ENCODE measurements at regions not wholly inside any gene's neighbourhood (a gene's known extent, or its start where the extent isn't known, plus 50 kb on each side); places are given as distances from the start of the nearest gene placed in this dataset.

- H3K36me3 ChIP-seq (replicated peaks in 1 of 2; ENCODE audit: control extremely low read depth in 1 of 2, control insufficient read depth in 1 of 2, extremely low read depth in 1 of 2, insufficient read depth in 2 of 2, low read length in 1 of 2), result no peaks in the 10 kb centered on the region
- no peak overlapping the region for H3K27ac Mint-ChIP-seq
- no peak for DNase-seq
- no peak overlapping the region for H3K4me3 ChIP-seq (ENCODE audit: control extremely low read depth in 1 of 5, extremely low read depth in 1 of 5, insufficient read depth in 1 of 5, low read depth in 2 of 5, low read length in 4 of 5)
- no peaks in the 10 kb centered on the region for H3K9me3 Mint-ChIP-seq (ENCODE audit: insufficient read depth)
- no peak overlapping the region for H3K9ac ChIP-seq (ENCODE audit: low read length)
- CTCF ChIA-PET, result interaction anchor here (0.9 kb wide), 1 partner anchor 9 kb away, joined by 3 read pairs; no protein-coding TSS in a partner anchor
- no peaks in the 10 kb centered on the region for H3K79me2 ChIP-seq (ENCODE audit: control insufficient read depth, insufficient read depth, low read length)
- no peak overlapping the region for H3K27ac ChIP-seq (ENCODE audit: low read length in 2 of 2)
- no peaks in the 10 kb centered on the region for H3K27me3 Mint-ChIP-seq
- peaks cover 0 to 2% of the 10 kb centered on the region in 2 donors for H3K4me1 ChIP-seq (ENCODE audit: control insufficient read depth in 2 of 2, insufficient read depth in 2 of 2, low read length in 2 of 2)
- no peaks in the 10 kb centered on the region for H4K20me1 ChIP-seq (ENCODE audit: control insufficient read depth, insufficient read depth, low read length, poor library complexity, severe bottlenecking)
- ATAC-seq (ENCODE audit: low read depth), result no peak
- no peak for TF ChIP-seq EZH2 (IDR thresholded peaks at IDR 0.05; ENCODE audit: borderline replicate concordance, insufficient read depth, low read depth, low read length, poor library complexity, severe bottlenecking)
- no peak overlapping the region for H2AFZ ChIP-seq (ENCODE audit: insufficient read depth, low read depth, low read length, poor library complexity, severe bottlenecking)
- POLR2A ChIA-PET, result no interaction called here
- WGBS (ENCODE audit: insufficient coverage), result 40% methylated on average over 1 of the region's 2 CpGs
- no peak overlapping the region for H3K4me2 ChIP-seq (replicated peaks; ENCODE audit: low read depth, low read length, poor library complexity, severe bottlenecking)
- H3K4me1 Mint-ChIP-seq, result peaks cover 7% of the 10 kb centered on the region
- no peaks in the 10 kb centered on the region for H3K9me3 ChIP-seq (ENCODE audit: control extremely low read depth in 1 of 3, control insufficient read depth in 2 of 3, insufficient read depth in 1 of 3, low read length in 2 of 3)
- intact Hi-C loops (cut with micrococcal nuclease), result no loop called here
- no peaks in the 10 kb centered on the region for H3K27me3 ChIP-seq (replicated peaks in 1 of 4; ENCODE audit: control extremely low read depth in 1 of 4, control insufficient read depth in 3 of 4, insufficient read depth in 4 of 4, low read length in 3 of 4)
- no peak overlapping the region for H3K4me3 Mint-ChIP-seq
These were observed 129.0 kb upstream of the AGR3 start for GRCh38 chr7:17010637-17011300.

GRCh38 chr7:17013204-17013603, 131.4 kb upstream of the AGR3 start:
- Histone ChIP-seq H3K79me2 (ENCODE audit: control insufficient read depth, insufficient read depth, low read length) (no peaks in the 10 kb centered on the region), H2AFZ (ENCODE audit: insufficient read depth, low read depth, low read length, poor library complexity, severe bottlenecking) (no peak overlapping the region), H3K27me3 (replicated peaks in 1 of 4; ENCODE audit: control extremely low read depth in 1 of 4, control insufficient read depth in 3 of 4, insufficient read depth in 4 of 4, low read length in 3 of 4) (no peaks in the 10 kb centered on the region), H3K36me3 (replicated peaks in 1 of 2; ENCODE audit: control extremely low read depth in 1 of 2, control insufficient read depth in 1 of 2, extremely low read depth in 1 of 2, insufficient read depth in 2 of 2, low read length in 1 of 2) (no peaks in the 10 kb centered on the region), H3K4me2 (replicated peaks; ENCODE audit: low read depth, low read length, poor library complexity, severe bottlenecking) (no peak overlapping the region), H4K20me1 (ENCODE audit: control insufficient read depth, insufficient read depth, low read length, poor library complexity, severe bottlenecking) (no peaks in the 10 kb centered on the region), H3K9me3 (ENCODE audit: control extremely low read depth in 1 of 3, control insufficient read depth in 2 of 3, insufficient read depth in 1 of 3, low read length in 2 of 3) (no peaks in the 10 kb centered on the region), H3K4me3 (ENCODE audit: control extremely low read depth in 1 of 5, extremely low read depth in 1 of 5, insufficient read depth in 1 of 5, low read depth in 2 of 5, low read length in 4 of 5) (no peak overlapping the region), H3K4me1 (ENCODE audit: control insufficient read depth in 2 of 2, insufficient read depth in 2 of 2, low read length in 2 of 2) (peaks cover 0 to 2% of the 10 kb centered on the region in 2 donors), H3K9ac (ENCODE audit: low read length) (no peak overlapping the region), H3K27ac (ENCODE audit: low read length in 2 of 2) (no peak overlapping the region)
- 100% methylated on average over 3 of the region's 3 CpGs for WGBS (ENCODE audit: insufficient coverage)
- peaks cover 7% of the 10 kb centered on the region for H3K4me1 Mint-ChIP-seq
- CTCF ChIA-PET, result no interaction called here
- intact Hi-C loops (cut with micrococcal nuclease), result no loop called here
- H3K27me3 Mint-ChIP-seq, result no peaks in the 10 kb centered on the region
- POLR2A ChIA-PET, result no interaction called here
- H3K4me3 Mint-ChIP-seq, result no peak overlapping the region
- no peak overlapping the region for H3K27ac Mint-ChIP-seq
- TF ChIP-seq EZH2 (IDR thresholded peaks at IDR 0.05; ENCODE audit: borderline replicate concordance, insufficient read depth, low read depth, low read length, poor library complexity, severe bottlenecking), result no peak
- no peak for TF ChIP-seq CTCF (IDR thresholded peaks at IDR 0.05)
- DNase-seq, result no peak
- ATAC-seq (ENCODE audit: low read depth), result no peak
- H3K9me3 Mint-ChIP-seq (ENCODE audit: insufficient read depth), result no peaks in the 10 kb centered on the region

Measured in B cell (primary cell).